ENCODE measurements at regions not wholly inside any gene's neighbourhood (a gene's known extent, or its start where the extent isn't known, plus 50 kb on each side); places are given as distances from the start of the nearest gene placed in this dataset.

- TF ChIP-seq, protein P1, sequence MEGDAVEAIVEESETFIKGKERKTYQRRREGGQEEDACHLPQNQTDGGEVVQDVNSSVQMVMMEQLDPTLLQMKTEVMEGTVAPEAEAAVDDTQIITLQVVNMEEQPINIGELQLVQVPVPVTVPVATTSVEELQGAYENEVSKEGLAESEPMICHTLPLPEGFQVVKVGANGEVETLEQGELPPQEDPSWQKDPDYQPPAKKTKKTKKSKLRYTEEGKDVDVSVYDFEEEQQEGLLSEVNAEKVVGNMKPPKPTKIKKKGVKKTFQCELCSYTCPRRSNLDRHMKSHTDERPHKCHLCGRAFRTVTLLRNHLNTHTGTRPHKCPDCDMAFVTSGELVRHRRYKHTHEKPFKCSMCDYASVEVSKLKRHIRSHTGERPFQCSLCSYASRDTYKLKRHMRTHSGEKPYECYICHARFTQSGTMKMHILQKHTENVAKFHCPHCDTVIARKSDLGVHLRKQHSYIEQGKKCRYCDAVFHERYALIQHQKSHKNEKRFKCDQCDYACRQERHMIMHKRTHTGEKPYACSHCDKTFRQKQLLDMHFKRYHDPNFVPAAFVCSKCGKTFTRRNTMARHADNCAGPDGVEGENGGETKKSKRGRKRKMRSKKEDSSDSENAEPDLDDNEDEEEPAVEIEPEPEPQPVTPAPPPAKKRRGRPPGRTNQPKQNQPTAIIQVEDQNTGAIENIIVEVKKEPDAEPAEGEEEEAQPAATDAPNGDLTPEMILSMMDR (conservative IDR thresholded peaks at IDR 0.05; ENCODE audit: low read depth, low read length): no peak
- no peak for TF ChIP-seq EZH2 (IDR thresholded peaks at IDR 0.05; ENCODE audit: borderline replicate concordance, low read depth, low read length, poor library complexity, severe bottlenecking)
Observed at GRCh38 chr1:168806952-168807351, 77.9 kb upstream of the DPT start.
